OCI-LY7 (cell line): ENCODE measurements at regions not wholly inside any gene's neighbourhood (a gene's known extent, or its start where the extent isn't known, plus 50 kb on each side); places are given as distances from the start of the nearest gene placed in this dataset.

Experiments
- BruUV-seq: library from RNA; stranded (reverse); fragments of 400-500 nt; replicated peaks from 2 replicates; lab custom pipeline; 2021; lab: Mats Ljungman, UMichigan
- CTCF ChIA-PET: fragments of 300-600 bp; sonication (Branson Sonifier 250); formaldehyde crosslinking; loops from one replicate; lab custom pipeline; 2022; ENCODE audit warnings: antibody characterized with exemption; ENCODE audit not compliant: unreplicated experiment; lab: Charles Lee
- POLR2A ChIA-PET: fragments of 300-600 bp; sonication (Branson Sonifier 250); formaldehyde crosslinking; loops from one replicate; lab custom pipeline; 2022; ENCODE audit warnings: antibody characterized with exemption; lab: Charles Lee
- DNase-seq: peaks from one replicate; pipeline ENCODE4 v3.0.0-alpha.2; 2015; ENCODE audit warnings: low spot score
- H2AFZ ChIP-seq: fragments of 200-600 bp; sonication (generic), shearing (Covaris generic); 2 replicates; pipeline ENCODE4 v1.6.1; 2014; ENCODE audit warnings: mild to moderate bottlenecking, antibody characterized with exemption, low read length, moderate library complexity
- H3K27ac ChIP-seq: fragments of 200-600 bp; sonication (generic); 2 replicates; pipeline ENCODE4 v1.5.1; 2014; ENCODE audit warnings: mixed run types, low read depth, mild to moderate bottlenecking, moderate library complexity, low read length, inconsistent platforms; ENCODE audit not compliant: poor library complexity, severe bottlenecking
- H3K36me3 ChIP-seq: fragments of 200-600 bp; sonication (generic); 2 replicates; pipeline ENCODE4 v1.6.1; 2014; ENCODE audit warnings: mild to moderate bottlenecking, antibody characterized with exemption, low read length, moderate library complexity, mixed read lengths; ENCODE audit not compliant: insufficient read depth
- H3K4me1 ChIP-seq: fragments of 200-600 bp; sonication (generic); 2 replicates; pipeline ENCODE4 v1.5.1; 2014; ENCODE audit warnings: mild to moderate bottlenecking, low read length; ENCODE audit not compliant: insufficient read depth, poor library complexity, severe bottlenecking
- H3K4me2 ChIP-seq: fragments of 200-600 bp; sonication (generic); 2 replicates; pipeline ENCODE4 v1.6.1; 2014; ENCODE audit warnings: mild to moderate bottlenecking, low read length
- H3K4me3 ChIP-seq: fragments of 200-600 bp; sonication (generic); 2 replicates; pipeline ENCODE4 v1.5.1; 2014; ENCODE audit warnings: mild to moderate bottlenecking, low read depth, low read length; ENCODE audit not compliant: poor library complexity, severe bottlenecking
- H3K79me2 ChIP-seq: fragments of 200-600 bp; sonication (generic); 2 replicates; pipeline ENCODE4 v1.6.1; 2016; ENCODE audit warnings: low read depth, mild to moderate bottlenecking, low read length, moderate library complexity, mixed read lengths; ENCODE audit not compliant: insufficient read depth
- H3K9me2 ChIP-seq: fragments of 200-600 bp; sonication (generic); 2 replicates; pipeline ENCODE4 v1.6.1; 2016; ENCODE audit warnings: mild to moderate bottlenecking, low read length, mixed read lengths; ENCODE audit not compliant: insufficient read depth
- H3K9me3 ChIP-seq: fragments of 200-600 bp; sonication (generic); 2 replicates; pipeline ENCODE4 v1.6.1; 2014; ENCODE audit warnings: mild to moderate bottlenecking, mixed run types, low read length, mixed read lengths
- H4K20me1 ChIP-seq: fragments of 200-600 bp; sonication (generic); 2 replicates; pipeline ENCODE4 v1.6.1; 2014; ENCODE audit warnings: mild to moderate bottlenecking, antibody characterized with exemption, low read length, moderate library complexity, mixed read lengths; ENCODE audit not compliant: insufficient read depth
- EZH2phosphoT487 ChIP-seq: fragments of 200-600 bp; sonication (generic); IDR thresholded peaks from 2 replicates; pipeline ENCODE4 v1.6.1; 2018; ENCODE audit warnings: low read depth, borderline replicate concordance, mild to moderate bottlenecking, mixed run types, antibody characterized with exemption, low read length, moderate library complexity, mixed read lengths
- intact Hi-C: fragments of 100-400 bp; cut with micrococcal nuclease; formaldehyde crosslinking; loops from one replicate; pipeline ENCODE4 v1.10.0; 2022; ENCODE audit not compliant: unreplicated experiment
- TF ChIP-seq, protein P1 (sequence below): fragments of 200-600 bp; sonication (generic); conservative IDR thresholded peaks from 2 replicates; pipeline ENCODE4 v1.5.1; 2014; ENCODE audit warnings: mild to moderate bottlenecking, antibody characterized with exemption, low read length, moderate library complexity, mixed read lengths

DNA sequence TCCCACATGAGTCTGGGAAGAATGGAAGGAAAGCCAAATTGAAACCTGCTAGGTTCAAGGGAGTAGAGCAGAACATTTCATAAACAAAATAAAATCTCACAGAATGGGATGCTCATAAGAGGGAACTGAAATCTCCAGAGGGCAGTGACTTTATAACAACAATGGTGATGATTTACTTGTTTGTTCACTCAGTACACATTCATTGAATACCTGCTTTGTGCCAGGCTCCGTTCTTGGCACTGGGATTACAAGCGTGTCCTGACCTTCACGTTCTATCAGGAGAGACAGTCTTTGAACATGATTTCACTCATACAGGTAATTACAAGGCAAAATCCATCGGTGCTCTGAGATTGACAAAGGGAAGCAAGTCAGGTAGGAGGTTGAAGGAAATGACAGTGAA is 356.3 kb downstream of the HAPSTR1 start:
- Histone ChIP-seq H3K9me3 (no peaks in the 10 kb centered on the region), H2AFZ (no peak overlapping the region), H3K36me3 (no peaks in the 10 kb centered on the region), H3K4me2 (no peak overlapping the region), H3K4me1 (no peaks in the 10 kb centered on the region), H3K79me2 (no peaks in the 10 kb centered on the region), H3K27ac (no peak overlapping the region), H3K9me2 (no peaks in the 10 kb centered on the region), H4K20me1 (no peaks in the 10 kb centered on the region), H3K4me3 (no peak overlapping the region)
- intact Hi-C loops = no loop called here
- ChIA-PET CTCF (no interaction called here), POLR2A (interaction anchor here (0.7 kb wide), 1 partner anchor 879 kb away, joined by 7 read pairs; no protein-coding TSS in a partner anchor)
- no peak for DNase-seq
- BruUV-seq = no TSS peak
- TF ChIP-seq, protein P1, sequence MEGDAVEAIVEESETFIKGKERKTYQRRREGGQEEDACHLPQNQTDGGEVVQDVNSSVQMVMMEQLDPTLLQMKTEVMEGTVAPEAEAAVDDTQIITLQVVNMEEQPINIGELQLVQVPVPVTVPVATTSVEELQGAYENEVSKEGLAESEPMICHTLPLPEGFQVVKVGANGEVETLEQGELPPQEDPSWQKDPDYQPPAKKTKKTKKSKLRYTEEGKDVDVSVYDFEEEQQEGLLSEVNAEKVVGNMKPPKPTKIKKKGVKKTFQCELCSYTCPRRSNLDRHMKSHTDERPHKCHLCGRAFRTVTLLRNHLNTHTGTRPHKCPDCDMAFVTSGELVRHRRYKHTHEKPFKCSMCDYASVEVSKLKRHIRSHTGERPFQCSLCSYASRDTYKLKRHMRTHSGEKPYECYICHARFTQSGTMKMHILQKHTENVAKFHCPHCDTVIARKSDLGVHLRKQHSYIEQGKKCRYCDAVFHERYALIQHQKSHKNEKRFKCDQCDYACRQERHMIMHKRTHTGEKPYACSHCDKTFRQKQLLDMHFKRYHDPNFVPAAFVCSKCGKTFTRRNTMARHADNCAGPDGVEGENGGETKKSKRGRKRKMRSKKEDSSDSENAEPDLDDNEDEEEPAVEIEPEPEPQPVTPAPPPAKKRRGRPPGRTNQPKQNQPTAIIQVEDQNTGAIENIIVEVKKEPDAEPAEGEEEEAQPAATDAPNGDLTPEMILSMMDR = no peak
- no peak for TF ChIP-seq EZH2phosphoT487

DNA sequence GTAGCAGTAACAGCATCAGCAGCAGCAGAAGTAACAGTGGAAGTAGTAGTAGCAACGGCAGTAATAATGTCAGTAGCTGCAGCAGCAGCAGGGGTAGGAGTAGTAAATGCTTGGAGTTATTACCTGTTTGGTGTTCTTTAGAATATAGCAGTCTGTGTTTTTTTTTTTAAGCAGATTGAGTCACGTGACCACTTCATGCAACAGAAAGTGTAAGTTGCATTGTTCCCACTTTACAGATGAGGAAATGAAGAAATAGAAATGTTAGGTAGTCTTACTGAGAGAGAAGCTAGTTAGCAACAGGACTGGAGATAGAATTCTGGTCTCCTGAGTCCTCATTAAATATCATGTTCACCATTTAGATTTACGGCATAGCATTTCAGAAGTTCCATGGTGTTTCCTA is 358.2 kb downstream of the HAPSTR1 start:
- Histone ChIP-seq H3K9me2 (no peaks in the 10 kb centered on the region), H3K4me1 (no peaks in the 10 kb centered on the region), H3K9me3 (no peaks in the 10 kb centered on the region), H3K79me2 (no peaks in the 10 kb centered on the region), H3K36me3 (no peaks in the 10 kb centered on the region), H3K27ac (no peak overlapping the region), H3K4me2 (no peak overlapping the region), H3K4me3 (no peak overlapping the region), H4K20me1 (no peaks in the 10 kb centered on the region), H2AFZ (no peak overlapping the region)
- ChIA-PET POLR2A (no interaction called here), CTCF (no interaction called here)
- no peak for TF ChIP-seq EZH2phosphoT487
- TF ChIP-seq, protein P1 = no peak
- no TSS peak for BruUV-seq
- DNase-seq = no peak
- intact Hi-C loops = no loop called here

DNA sequence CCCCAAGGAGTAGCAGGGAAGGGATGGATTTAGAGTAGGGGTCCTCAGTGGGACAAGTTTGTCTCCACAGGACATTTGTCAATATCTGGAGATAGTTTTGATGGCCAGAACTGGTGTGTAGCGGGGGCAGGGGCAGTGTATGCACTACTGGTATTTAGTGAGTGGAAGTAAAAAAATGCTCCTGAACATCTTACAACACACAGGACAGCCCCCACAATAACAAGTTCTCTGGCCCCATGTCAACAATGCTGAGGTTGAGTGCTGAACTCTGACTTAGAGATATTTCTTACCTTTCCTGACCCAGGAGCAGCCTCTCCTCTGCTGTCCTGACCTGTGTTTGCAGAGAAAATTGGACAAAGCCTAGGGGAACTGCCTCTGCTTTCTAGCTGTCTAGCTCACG is 365.8 kb downstream of the HAPSTR1 start:
- TF ChIP-seq, protein P1 = no peak
- no peak for TF ChIP-seq EZH2phosphoT487
- ChIA-PET CTCF (no interaction called here), POLR2A (no interaction called here)
- no peak overlapping the region for H2AFZ ChIP-seq
- H3K79me2 ChIP-seq = no peaks in the 10 kb centered on the region
- intact Hi-C loops = no loop called here
- H4K20me1 ChIP-seq = no peaks in the 10 kb centered on the region
- H3K27ac ChIP-seq = no peak overlapping the region
- BruUV-seq = no TSS peak
- no peaks in the 10 kb centered on the region for H3K9me2 ChIP-seq
- no peaks in the 10 kb centered on the region for H3K4me1 ChIP-seq
- H3K4me3 ChIP-seq = no peak overlapping the region
- no peaks in the 10 kb centered on the region for H3K36me3 ChIP-seq
- H3K4me2 ChIP-seq = no peak overlapping the region
- H3K9me3 ChIP-seq = no peaks in the 10 kb centered on the region
- DNase-seq = no peak
